GM12878 (cell line): ENCODE measurements at regions not wholly inside any gene's neighbourhood (a gene's known extent, or its start where the extent isn't known, plus 50 kb on each side); places are given as distances from the start of the nearest gene placed in this dataset.

ENCODE experiments used
- ATAC-seq: fragments of 200-7000 bp; cut with Tn5 transposase; 3 replicates; pipeline ENCODE4 v1.9.1; 2020; ENCODE audit warnings: mild to moderate bottlenecking, moderate library complexity
- BruUV-seq: library from RNA; stranded (reverse); fragments of 400-500 nt; replicated peaks from 2 replicates; lab custom pipeline; 2021; lab: Mats Ljungman, UMichigan
- CTCF ChIA-PET: fragments of 300-600 bp; sonication (Branson Sonifier 250); formaldehyde crosslinking; extraction: SDS; loops from one replicate; lab custom pipeline; 2021; ENCODE audit warnings: inconsistent platforms; lab: Yijun Ruan, JAX
- POLR2A ChIA-PET: fragments of 350-600 bp; formaldehyde crosslinking; extraction: SDS; loops from one replicate; lab custom pipeline; 2021; ENCODE audit warnings: inconsistent platforms; lab: Charles Lee
- RAD21 ChIA-PET: fragments of 300-600 bp; sonication (Branson Sonifier 250); formaldehyde crosslinking; loops from one replicate; lab custom pipeline; 2023; ENCODE audit warnings: antibody characterized with exemption; ENCODE audit not compliant: unreplicated experiment; lab: Charles Lee
- SMC1A ChIA-PET: fragments of 300-600 bp; sonication (Branson Sonifier 250); formaldehyde crosslinking; loops from one replicate; lab custom pipeline; 2023; ENCODE audit not compliant: unreplicated experiment, uncharacterized antibody; lab: Charles Lee
- DNase-seq: peaks from one replicate; pipeline ENCODE4 v3.0.0-alpha.2; 2011; ENCODE audit warnings: low read depth, low spot score
- FAIRE-seq: peaks from 3 replicates; lab custom pipeline; 2011; peaks lifted over from hg19 to GRCh38; lab: Jason Lieb, UNC
- H2AFZ ChIP-seq: 2 replicates; pipeline ENCODE4 v1.6.0; 2011; ENCODE audit warnings: low read depth, low read length, control low read depth; ENCODE audit not compliant: control insufficient read depth
- H3K27ac ChIP-seq: 2 replicates; pipeline ENCODE4 v1.5.1; 2011; ENCODE audit warnings: control low read depth; ENCODE audit not compliant: control insufficient read depth, insufficient read depth
- H3K27me3 ChIP-seq, 2 experiments: replicated peaks in 1 of 2; 2 replicates each; pipeline versions ENCODE4 v1.6.0 to v1.6.1; 2011; ENCODE audit warnings: low read length in 1 of 2; ENCODE audit not compliant: control insufficient read depth in 2 of 2, insufficient read depth in 2 of 2
- H3K36me3 ChIP-seq, 2 experiments: 2 replicates each; pipeline ENCODE4 v1.5.1; 2011; ENCODE audit warnings: low read length in 1 of 2; ENCODE audit not compliant: control insufficient read depth in 2 of 2, insufficient read depth in 2 of 2
- H3K4me1 ChIP-seq: 2 replicates; pipeline ENCODE4 v1.6.1; 2011; ENCODE audit warnings: mild to moderate bottlenecking, low read length, moderate library complexity, mixed read lengths; ENCODE audit not compliant: control insufficient read depth, insufficient read depth
- H3K4me2 ChIP-seq: 2 replicates; pipeline ENCODE4 v1.6.0; 2011; ENCODE audit warnings: control low read depth; ENCODE audit not compliant: control insufficient read depth, insufficient read depth
- H3K4me3 ChIP-seq: fragments of 200-600 bp; sonication (generic); 2 replicates; pipeline ENCODE4 v1.5.1; 2016
- H3K79me2 ChIP-seq: 2 replicates; pipeline ENCODE4 v1.6.0; 2011; ENCODE audit warnings: low read length; ENCODE audit not compliant: control insufficient read depth, insufficient read depth
- H3K9ac ChIP-seq: 2 replicates; pipeline ENCODE4 v1.8.0; 2011; ENCODE audit warnings: low read length, control low read depth, mixed read lengths; ENCODE audit not compliant: control insufficient read depth, insufficient read depth
- H3K9me3 ChIP-seq: replicated peaks from 3 replicates; pipeline ENCODE4 v1.5.1; 2011; ENCODE audit warnings: mild to moderate bottlenecking, low read length; ENCODE audit not compliant: control insufficient read depth, insufficient read depth
- H4K20me1 ChIP-seq: 2 replicates; pipeline ENCODE4 v1.6.0; 2011; ENCODE audit not compliant: control insufficient read depth, insufficient read depth
- EP300 ChIP-seq, 2 experiments: fragments of 150-350 bp in 1 of 2; IDR thresholded peaks; 2 replicates each; pipeline ENCODE4 v1.6.1; 2011 to 2012; ENCODE audit warnings: low read depth in 2 of 2, low read length in 2 of 2, borderline replicate concordance in 1 of 2, improper control_type of control experiment in 1 of 2, inconsistent platforms in 1 of 2; ENCODE audit not compliant: control insufficient read depth in 1 of 2
- EZH2 ChIP-seq: IDR thresholded peaks from 2 replicates; pipeline ENCODE4 v1.6.1; 2012; ENCODE audit warnings: low read depth, mild to moderate bottlenecking, control low read depth, inconsistent platforms, low read length, borderline replicate concordance; ENCODE audit not compliant: control insufficient read depth
- IKZF1 ChIP-seq: fragments of 450-650 bp; conservative IDR thresholded peaks from 2 replicates; pipeline ENCODE4 v1.6.1; 2017; ENCODE audit warnings: antibody characterized with exemption, mild to moderate bottlenecking
- JUND ChIP-seq: IDR thresholded peaks from 2 replicates; pipeline ENCODE4 v1.6.1; 2012; ENCODE audit warnings: low read depth, mild to moderate bottlenecking, low read length, improper control_type of control experiment, moderate library complexity
- POLR2AphosphoS2 ChIP-seq: IDR thresholded peaks from 2 replicates; pipeline ENCODE4 v1.6.1; 2011; ENCODE audit warnings: low read depth, mild to moderate bottlenecking, low read length, improper control_type of control experiment, moderate library complexity
- SMC3 ChIP-seq: IDR thresholded peaks from 2 replicates; pipeline ENCODE4 v1.6.1; 2011; ENCODE audit warnings: low read length, improper control_type of control experiment, borderline replicate concordance
- TARDBP ChIP-seq: IDR thresholded peaks from 2 replicates; pipeline ENCODE4 v1.6.1; 2016; ENCODE audit warnings: borderline replicate concordance
- ZSCAN29 ChIP-seq: fragments of 450-650 bp; IDR thresholded peaks from 2 replicates; pipeline ENCODE4 v1.6.1; 2017; ENCODE audit warnings: mild to moderate bottlenecking, moderate library complexity
- WGBS: methylation state at CpG from one replicate; pipeline ENCODE4 v1.1.6; 2016; ENCODE audit warnings: low lambda C conversion rate; ENCODE audit not compliant: insufficient replicate concordance, insufficient coverage; ENCODE audit errors: missing lambda C conversion rate; 5-methylcytosine and 5-hydroxymethylcytosine counted together
- in situ Hi-C: fragments of 300-500 bp; cut with MboI; formaldehyde crosslinking; loops from 9 replicates; pipeline ENCODE4 v1.14.3; 2018; ENCODE audit warnings: mixed read lengths
- intact Hi-C: fragments of 100-400 bp; cut with micrococcal nuclease; formaldehyde crosslinking; loops from one replicate; pipeline ENCODE4 v1.14.2; 2022; ENCODE audit not compliant: unreplicated experiment
- TF ChIP-seq, protein P1 (sequence below): fragments of 450-650 bp; IDR thresholded peaks from 2 replicates; pipeline ENCODE4 v1.6.1; 2017; ENCODE audit warnings: low read depth, mild to moderate bottlenecking, moderate library complexity
- TF ChIP-seq, protein P2 (sequence below): IDR thresholded peaks from 2 replicates; pipeline ENCODE4 v1.6.1; 2011; ENCODE audit warnings: low read depth, low read length, improper control_type of control experiment, borderline replicate concordance
- TF ChIP-seq, protein P3 (sequence below): fragments of 450-650 bp; IDR thresholded peaks from 2 replicates; pipeline ENCODE4 v1.6.1; 2014; ENCODE audit warnings: mild to moderate bottlenecking

DNA sequence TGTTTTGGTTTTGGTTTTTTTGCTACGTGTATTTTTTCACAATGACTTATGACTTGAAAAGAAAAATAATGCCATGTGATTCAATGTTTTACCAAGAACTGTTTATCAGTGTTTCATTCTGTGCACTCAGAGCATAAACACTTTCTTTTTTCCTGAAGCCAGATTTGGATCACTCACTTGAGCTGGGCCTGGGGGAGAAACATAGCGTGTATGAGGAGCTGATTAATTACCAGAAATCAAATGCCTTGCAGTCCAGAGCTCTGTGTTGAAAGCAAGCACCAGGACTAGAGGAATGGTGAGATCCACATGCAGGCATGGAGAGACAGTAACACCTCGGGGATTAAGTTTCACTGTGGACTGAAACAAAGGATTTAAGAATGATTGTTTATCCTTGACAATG, 642.1 kb upstream of the ADGRL2 start:
- no peak for ATAC-seq
- H2AFZ ChIP-seq: no peak overlapping the region
- CTCF ChIA-PET: no interaction called here

More for the DNA sequence above, 642.1 kb upstream of the ADGRL2 start:
- Histone ChIP-seq H3K27ac (no peak overlapping the region), H3K27me3 (no peaks in the 10 kb centered on the region), H4K20me1 (no peaks in the 10 kb centered on the region), H3K4me2 (no peak overlapping the region), H3K36me3 (no peaks in the 10 kb centered on the region), H3K4me3 (no peak overlapping the region), H3K9ac (no peak overlapping the region), H3K79me2 (no peaks in the 10 kb centered on the region), H3K9me3 (no peaks in the 10 kb centered on the region), H3K4me1 (no peaks in the 10 kb centered on the region)
- FAIRE-seq (no peak), DNase-seq (no peak)
- 10% methylated on average over 3 of the region's 3 CpGs for WGBS
- SMC1A ChIA-PET: no interaction called here
- intact Hi-C loops: no loop called here
- RAD21 ChIA-PET: no interaction called here
- BruUV-seq: no TSS peak
- in situ Hi-C loops: no loop called here
- TF ChIP-seq, protein P1, sequence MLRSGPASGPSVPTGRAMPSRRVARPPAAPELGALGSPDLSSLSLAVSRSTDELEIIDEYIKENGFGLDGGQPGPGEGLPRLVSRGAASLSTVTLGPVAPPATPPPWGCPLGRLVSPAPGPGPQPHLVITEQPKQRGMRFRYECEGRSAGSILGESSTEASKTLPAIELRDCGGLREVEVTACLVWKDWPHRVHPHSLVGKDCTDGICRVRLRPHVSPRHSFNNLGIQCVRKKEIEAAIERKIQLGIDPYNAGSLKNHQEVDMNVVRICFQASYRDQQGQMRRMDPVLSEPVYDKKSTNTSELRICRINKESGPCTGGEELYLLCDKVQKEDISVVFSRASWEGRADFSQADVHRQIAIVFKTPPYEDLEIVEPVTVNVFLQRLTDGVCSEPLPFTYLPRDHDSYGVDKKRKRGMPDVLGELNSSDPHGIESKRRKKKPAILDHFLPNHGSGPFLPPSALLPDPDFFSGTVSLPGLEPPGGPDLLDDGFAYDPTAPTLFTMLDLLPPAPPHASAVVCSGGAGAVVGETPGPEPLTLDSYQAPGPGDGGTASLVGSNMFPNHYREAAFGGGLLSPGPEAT: no peak
- TF ChIP-seq EZH2 (no peak), ZSCAN29 (no peak), IKZF1 (no peak), EP300 (IDR thresholded peaks at IDR 0.05; ENCODE audit: borderline replicate concordance in 1 of 2, control insufficient read depth in 1 of 2, low read depth in 2 of 2, low read length in 2 of 2) (no peak), SMC3 (no peak), POLR2AphosphoS2 (no peak), JUND (no peak), TARDBP (no peak)
- TF ChIP-seq, protein P2, sequence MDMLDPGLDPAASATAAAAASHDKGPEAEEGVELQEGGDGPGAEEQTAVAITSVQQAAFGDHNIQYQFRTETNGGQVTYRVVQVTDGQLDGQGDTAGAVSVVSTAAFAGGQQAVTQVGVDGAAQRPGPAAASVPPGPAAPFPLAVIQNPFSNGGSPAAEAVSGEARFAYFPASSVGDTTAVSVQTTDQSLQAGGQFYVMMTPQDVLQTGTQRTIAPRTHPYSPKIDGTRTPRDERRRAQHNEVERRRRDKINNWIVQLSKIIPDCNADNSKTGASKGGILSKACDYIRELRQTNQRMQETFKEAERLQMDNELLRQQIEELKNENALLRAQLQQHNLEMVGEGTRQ: no peak
- TF ChIP-seq, protein P3, sequence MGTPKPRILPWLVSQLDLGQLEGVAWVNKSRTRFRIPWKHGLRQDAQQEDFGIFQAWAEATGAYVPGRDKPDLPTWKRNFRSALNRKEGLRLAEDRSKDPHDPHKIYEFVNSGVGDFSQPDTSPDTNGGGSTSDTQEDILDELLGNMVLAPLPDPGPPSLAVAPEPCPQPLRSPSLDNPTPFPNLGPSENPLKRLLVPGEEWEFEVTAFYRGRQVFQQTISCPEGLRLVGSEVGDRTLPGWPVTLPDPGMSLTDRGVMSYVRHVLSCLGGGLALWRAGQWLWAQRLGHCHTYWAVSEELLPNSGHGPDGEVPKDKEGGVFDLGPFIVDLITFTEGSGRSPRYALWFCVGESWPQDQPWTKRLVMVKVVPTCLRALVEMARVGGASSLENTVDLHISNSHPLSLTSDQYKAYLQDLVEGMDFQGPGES: no peak
- POLR2A ChIA-PET: no interaction called here
